ENCODE measurements at regions not wholly inside any gene's neighbourhood (a gene's known extent, or its start where the extent isn't known, plus 50 kb on each side); places are given as distances from the start of the nearest gene placed in this dataset.

DNA sequence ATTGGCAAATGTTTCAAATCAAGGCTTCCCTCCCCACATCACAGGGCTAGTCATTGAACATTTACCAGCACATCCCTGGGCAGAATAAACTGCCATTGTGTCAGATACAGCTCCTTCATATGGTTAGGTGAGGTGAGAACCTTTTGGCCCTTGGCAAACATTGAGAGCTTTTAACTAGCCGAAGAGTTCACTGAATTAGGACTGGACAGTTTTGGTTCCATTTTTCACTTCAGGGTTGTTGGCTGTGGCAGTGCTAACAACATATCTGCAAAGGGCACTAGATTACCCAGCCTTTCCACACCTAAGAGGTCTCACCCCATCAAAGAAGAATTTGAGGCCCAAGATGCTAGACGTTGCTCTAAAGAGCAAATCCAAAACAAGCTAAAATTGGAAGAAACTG, 180.7 kb downstream of the GUCY2F start (continued):
- TF ChIP-seq, protein P1, sequence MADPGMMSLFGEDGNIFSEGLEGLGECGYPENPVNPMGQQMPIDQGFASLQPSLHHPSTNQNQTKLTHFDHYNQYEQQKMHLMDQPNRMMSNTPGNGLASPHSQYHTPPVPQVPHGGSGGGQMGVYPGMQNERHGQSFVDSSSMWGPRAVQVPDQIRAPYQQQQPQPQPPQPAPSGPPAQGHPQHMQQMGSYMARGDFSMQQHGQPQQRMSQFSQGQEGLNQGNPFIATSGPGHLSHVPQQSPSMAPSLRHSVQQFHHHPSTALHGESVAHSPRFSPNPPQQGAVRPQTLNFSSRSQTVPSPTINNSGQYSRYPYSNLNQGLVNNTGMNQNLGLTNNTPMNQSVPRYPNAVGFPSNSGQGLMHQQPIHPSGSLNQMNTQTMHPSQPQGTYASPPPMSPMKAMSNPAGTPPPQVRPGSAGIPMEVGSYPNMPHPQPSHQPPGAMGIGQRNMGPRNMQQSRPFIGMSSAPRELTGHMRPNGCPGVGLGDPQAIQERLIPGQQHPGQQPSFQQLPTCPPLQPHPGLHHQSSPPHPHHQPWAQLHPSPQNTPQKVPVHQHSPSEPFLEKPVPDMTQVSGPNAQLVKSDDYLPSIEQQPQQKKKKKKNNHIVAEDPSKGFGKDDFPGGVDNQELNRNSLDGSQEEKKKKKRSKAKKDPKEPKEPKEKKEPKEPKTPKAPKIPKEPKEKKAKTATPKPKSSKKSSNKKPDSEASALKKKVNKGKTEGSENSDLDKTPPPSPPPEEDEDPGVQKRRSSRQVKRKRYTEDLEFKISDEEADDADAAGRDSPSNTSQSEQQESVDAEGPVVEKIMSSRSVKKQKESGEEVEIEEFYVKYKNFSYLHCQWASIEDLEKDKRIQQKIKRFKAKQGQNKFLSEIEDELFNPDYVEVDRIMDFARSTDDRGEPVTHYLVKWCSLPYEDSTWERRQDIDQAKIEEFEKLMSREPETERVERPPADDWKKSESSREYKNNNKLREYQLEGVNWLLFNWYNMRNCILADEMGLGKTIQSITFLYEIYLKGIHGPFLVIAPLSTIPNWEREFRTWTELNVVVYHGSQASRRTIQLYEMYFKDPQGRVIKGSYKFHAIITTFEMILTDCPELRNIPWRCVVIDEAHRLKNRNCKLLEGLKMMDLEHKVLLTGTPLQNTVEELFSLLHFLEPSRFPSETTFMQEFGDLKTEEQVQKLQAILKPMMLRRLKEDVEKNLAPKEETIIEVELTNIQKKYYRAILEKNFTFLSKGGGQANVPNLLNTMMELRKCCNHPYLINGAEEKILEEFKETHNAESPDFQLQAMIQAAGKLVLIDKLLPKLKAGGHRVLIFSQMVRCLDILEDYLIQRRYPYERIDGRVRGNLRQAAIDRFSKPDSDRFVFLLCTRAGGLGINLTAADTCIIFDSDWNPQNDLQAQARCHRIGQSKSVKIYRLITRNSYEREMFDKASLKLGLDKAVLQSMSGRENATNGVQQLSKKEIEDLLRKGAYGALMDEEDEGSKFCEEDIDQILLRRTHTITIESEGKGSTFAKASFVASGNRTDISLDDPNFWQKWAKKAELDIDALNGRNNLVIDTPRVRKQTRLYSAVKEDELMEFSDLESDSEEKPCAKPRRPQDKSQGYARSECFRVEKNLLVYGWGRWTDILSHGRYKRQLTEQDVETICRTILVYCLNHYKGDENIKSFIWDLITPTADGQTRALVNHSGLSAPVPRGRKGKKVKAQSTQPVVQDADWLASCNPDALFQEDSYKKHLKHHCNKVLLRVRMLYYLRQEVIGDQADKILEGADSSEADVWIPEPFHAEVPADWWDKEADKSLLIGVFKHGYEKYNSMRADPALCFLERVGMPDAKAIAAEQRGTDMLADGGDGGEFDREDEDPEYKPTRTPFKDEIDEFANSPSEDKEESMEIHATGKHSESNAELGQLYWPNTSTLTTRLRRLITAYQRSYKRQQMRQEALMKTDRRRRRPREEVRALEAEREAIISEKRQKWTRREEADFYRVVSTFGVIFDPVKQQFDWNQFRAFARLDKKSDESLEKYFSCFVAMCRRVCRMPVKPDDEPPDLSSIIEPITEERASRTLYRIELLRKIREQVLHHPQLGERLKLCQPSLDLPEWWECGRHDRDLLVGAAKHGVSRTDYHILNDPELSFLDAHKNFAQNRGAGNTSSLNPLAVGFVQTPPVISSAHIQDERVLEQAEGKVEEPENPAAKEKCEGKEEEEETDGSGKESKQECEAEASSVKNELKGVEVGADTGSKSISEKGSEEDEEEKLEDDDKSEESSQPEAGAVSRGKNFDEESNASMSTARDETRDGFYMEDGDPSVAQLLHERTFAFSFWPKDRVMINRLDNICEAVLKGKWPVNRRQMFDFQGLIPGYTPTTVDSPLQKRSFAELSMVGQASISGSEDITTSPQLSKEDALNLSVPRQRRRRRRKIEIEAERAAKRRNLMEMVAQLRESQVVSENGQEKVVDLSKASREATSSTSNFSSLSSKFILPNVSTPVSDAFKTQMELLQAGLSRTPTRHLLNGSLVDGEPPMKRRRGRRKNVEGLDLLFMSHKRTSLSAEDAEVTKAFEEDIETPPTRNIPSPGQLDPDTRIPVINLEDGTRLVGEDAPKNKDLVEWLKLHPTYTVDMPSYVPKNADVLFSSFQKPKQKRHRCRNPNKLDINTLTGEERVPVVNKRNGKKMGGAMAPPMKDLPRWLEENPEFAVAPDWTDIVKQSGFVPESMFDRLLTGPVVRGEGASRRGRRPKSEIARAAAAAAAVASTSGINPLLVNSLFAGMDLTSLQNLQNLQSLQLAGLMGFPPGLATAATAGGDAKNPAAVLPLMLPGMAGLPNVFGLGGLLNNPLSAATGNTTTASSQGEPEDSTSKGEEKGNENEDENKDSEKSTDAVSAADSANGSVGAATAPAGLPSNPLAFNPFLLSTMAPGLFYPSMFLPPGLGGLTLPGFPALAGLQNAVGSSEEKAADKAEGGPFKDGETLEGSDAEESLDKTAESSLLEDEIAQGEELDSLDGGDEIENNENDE (IDR thresholded peaks at IDR 0.05; ENCODE audit: insufficient replicate concordance, low read length), result no peak
- no peak for TF ChIP-seq PHF8 (conservative IDR thresholded peaks at IDR 0.05; ENCODE audit: low read depth, low read length)
